AG09319 (cell line): ENCODE measurements at regions not wholly inside any gene's neighbourhood (a gene's known extent, or its start where the extent isn't known, plus 50 kb on each side); places are given as distances from the start of the nearest gene placed in this dataset.

Experiments used
- DNase-seq: peaks from one replicate; pipeline ENCODE4 v3.0.0-alpha.2; 2010; ENCODE audit warnings: low read depth; ENCODE audit errors: extremely low read depth
- CTCF ChIP-seq: IDR thresholded peaks from 2 replicates; pipeline ENCODE4 v1.5.1; 2011; ENCODE audit warnings: low read depth, mild to moderate bottlenecking, inconsistent platforms, low read length, moderate library complexity

- no peak for DNase-seq
- no peak for TF ChIP-seq CTCF
Observed at GRCh38 chr16:49910541-49911071, 54.7 kb upstream of the ZNF423 start.

GRCh38 chr16:49911430-49911829 lies 55.5 kb upstream of the ZNF423 start:
- no peak for TF ChIP-seq CTCF
- no peak for DNase-seq

GRCh38 chr16:49912721-49913120 lies 56.8 kb upstream of the ZNF423 start:
- DNase-seq = no peak
- no peak for TF ChIP-seq CTCF

- DNase-seq = no peak
- no peak for TF ChIP-seq CTCF
Observed at GRCh38 chr16:49913720-49914119, 57.8 kb upstream of the ZNF423 start.

- DNase-seq = no peak
- no peak for TF ChIP-seq CTCF
Observed at GRCh38 chr16:49914657-49915056, 58.7 kb upstream of the ZNF423 start.

GRCh38 chr16:49918257-49918656 lies 62.3 kb upstream of the ZNF423 start:
- no peak for TF ChIP-seq CTCF
- no peak for DNase-seq

- no peak for TF ChIP-seq CTCF
- DNase-seq = no peak
Observed at GRCh38 chr16:49919327-49919726, 63.4 kb upstream of the ZNF423 start.
